Activated CD4-positive, alpha-beta T cell treated with anti-CD3 and anti-CD28 coated beads, Interleukin-2, Interleukin-6, amounts not matched to agents 100 ng/mL and 50 ng/mL, durations not matched to agents 16 hours and 8 hours (primary cell): ENCODE measurements at regions not wholly inside any gene's neighbourhood (a gene's known extent, or its start where the extent isn't known, plus 50 kb on each side); places are given as distances from the start of the nearest gene placed in this dataset.

Experiments used
- DNase-seq: peaks from one replicate; pipeline ENCODE4 v3.0.0-alpha.2; 2020

DNA sequence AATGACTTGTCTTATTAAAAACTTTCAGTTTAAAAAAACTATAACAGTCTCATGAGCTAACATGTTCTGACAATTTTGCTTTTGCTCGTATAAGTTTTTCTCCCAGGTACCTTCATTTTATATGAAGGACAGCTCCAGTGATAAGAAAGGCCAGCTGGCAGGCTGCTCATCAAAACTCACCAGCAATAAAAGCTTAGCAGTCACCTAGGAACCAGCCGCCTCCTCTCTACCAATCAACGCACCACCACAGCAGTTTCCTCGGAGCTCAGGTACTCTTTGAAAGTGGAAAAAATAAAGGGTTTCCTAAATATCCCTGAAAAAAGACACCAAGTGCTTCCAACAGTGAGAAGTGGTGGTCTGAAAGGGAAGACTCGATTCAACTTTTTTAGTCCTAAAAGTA lies 100.9 kb upstream of the CCDC150 start:
- DNase-seq = no peak

DNA sequence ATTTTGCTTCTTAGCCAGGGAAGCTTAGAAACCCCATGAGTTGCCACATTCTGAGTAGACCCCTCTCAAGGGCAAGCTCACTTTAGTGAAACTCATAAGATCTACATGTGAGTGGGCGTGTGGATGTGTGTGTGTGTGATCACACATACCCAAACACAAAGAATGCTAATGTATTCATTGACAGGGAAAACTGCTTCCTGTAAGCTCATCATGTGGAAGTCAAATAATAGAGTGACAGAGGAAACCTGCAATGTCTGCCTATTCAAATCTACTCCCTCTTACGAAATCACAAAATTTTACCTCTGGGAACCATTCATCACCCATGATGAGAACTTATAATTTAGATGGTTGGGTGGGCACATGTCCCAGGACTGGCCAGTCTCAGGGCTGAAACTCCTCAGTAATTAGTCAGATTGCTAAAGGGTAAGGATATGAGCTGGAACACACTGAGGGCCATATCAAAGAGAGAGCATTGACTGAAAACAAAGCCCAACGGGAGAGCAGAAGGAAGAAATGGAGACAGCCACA lies 94.5 kb upstream of the CCDC150 start:
- DNase-seq = no peak

DNA sequence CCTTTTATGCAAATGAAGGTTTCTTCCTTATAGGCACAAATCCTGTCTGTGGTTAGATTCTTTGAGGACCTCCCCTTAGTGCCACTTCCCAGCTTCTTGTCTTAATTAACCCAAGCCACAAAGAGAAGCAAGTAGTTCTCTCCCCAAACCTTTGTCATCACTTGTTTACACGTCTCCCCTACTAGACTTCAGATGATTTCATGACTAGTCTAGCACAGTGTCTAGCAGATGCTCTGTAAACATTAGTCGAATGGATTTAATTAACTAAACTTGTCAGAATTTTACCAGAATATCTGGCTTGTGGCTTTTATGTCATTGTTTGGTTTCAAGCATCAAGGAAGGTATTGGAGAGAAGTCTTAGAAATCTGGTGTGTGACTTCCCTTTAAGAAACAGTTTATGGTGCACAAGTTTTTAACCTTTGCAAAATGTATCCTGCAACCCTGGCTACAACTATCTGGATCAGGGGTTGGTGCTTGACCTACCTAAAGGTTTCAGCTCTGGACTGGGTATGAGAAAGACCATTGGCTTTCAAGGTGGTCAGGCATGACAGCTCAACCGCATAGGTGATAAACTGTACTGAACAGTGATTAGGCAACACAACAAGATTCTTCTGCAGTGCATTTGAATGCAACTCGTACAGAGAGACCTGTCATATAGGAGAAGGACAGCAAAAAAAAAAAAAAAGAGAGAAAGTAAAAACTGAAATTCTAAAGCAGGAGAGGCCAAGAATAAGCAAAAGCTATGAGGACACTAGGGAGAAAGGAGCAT lies 93.2 kb upstream of the CCDC150 start:
- DNase-seq = no peak

DNA sequence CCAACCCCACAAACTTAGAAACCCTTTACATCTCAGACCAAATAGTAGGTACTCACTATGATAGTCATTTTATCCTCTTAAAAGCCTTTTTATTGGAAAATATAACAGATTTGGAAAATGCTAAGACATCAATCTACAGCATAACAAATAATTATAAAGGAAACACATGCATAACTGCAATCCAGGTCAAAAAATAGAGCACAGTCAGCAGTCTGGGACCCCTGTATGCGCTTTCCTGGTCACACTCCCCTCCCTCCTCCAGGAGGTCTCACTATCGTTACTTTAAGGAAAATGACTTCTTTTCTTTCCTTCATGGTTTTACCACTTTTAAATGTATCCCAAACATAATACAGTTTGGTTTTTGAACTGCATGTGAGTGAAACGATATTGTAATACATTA lies 90.5 kb upstream of the CCDC150 start:
- DNase-seq = no peak

DNA sequence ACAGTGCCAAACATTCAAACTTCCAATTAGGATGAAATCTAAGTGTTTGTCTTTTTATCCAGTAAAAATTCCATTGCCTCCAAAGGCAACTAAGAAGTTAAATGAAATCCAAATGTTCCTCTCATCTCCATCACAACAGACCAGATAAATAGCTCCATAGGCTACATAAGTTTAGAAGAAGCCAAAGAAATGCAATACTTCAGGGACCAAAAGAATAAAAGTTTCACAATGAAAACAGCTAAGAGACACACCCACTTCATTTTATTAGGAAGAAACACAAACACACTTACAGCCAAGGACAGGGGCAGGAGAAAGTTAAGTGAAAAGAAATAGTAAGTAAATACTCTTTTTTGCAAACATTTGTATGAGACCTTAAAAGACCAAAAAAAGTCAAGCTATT lies 88.5 kb upstream of the CCDC150 start:
- no peak for DNase-seq

DNA sequence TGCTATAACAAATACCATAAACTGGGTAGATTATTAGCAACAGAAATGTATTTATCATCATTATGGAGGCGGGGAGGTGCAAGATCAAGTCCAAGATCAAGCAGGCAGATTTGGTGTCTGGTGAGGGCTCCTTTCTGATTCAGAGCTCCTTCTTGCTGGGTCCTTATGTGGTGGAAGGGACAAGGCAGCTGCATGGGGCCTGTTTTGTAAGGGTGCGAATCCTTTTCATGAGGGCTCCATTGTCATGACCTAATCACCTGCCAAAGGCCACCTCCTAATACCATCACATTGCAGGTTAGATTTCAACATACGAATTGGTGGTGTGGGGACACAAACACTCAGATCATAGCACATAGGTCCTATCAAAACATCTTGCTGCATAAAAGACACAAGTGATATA lies 84.4 kb upstream of the CCDC150 start:
- DNase-seq = no peak

DNA sequence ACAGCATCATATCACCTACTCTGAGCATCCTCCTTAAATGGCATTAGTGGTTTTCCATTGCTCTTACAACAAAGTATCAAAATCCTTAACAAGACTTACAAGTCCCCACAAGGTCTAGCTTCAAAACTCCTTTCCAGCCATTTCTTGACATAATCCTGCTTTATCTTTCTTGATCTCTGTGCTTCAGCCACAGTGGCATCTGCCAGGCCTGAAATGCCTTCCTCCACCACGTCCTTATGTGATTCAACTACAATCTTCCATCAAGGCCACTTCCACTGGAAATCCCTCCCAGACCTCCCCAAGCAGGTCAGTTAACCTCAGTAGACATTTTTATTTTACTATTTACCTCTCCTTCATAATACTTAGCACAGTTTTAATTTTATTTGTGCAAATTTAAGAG lies 83.8 kb upstream of the CCDC150 start:
- DNase-seq = no peak

DNA sequence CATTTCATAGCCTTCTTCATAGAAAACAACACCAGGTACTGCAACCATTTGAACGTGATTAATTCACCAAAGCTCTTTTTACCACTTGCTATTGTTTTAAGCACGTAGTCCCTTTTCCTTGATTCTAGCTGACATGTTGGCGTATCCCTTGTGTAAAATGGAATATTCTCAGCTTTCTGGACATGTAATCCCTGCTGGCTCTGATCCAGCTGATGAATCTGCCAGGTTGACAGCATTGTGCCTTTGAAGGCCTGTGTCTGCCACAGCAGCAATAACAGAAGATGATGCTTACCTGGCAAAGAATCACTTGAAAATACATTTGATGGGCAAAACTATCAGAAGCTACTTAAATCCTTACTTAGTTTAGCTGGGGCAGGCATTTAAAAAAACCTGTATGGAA lies 81.0 kb upstream of the CCDC150 start:
- no peak for DNase-seq

DNA sequence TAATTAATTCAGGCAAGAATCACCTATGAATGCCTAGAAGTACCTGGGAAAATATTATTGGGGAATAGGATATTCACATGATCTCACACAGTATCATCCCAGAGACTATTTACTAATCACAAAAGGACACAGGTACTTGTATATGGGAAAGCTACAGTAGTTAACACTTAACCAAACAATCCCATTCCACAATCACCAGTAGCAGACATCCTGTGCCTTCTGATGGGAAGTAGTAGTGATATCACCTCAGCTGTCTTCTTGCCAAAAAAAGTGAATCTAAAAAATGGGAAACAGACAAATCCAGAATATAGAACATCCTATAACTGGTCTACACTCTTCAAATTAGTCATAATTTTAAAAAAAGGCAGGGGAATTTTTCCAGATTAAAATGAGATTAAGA lies 75.6 kb upstream of the CCDC150 start:
- DNase-seq = no peak

DNA sequence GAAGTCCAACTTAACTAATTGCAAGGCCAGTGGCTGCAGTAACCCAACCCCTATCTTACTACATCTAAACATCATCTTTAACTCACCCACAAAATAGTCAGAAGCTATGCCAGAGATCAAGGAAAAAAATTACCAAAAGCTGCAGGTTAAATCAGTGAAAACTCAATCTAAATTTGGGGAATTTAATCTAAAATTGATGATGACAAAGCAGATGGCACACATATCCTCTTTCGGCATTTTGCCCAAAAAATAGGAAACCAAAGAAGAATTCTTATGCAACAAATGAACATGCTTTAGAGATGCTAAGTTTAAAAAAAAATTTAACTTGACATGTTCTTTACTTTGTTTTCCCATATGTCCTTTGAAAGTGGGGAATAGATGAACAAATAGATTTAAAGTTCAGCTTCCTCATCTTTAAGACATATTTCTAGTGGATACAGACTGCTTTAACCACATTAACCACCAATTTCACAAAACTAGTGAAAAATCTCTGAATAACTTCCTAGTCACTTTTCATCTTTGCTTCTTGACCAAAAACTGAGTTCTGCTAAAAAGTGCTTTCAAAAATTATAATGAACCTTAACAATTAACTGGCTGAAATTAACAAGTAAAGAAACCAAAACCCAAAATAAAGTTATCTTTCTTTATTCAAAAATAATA lies 74.3 kb upstream of the CCDC150 start:
- DNase-seq = no peak

DNA sequence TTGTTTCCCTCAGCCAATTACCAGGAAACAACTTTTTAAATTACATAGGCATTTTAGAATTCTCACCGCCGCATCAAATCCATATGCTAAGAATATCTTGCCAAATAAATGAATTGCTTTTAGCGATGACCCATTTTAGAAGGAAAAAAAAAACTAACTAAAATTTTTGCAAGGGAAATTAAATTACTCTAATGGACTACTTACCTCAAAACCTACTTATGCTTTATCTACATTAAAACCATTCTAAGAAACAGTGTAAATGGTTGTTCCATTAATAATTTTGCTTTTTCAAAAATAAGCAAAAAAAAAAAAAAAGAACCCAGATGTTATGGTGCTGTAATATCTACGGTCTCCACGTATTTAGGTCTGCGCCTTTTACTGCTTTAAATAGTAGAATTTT lies 73.5 kb upstream of the CCDC150 start:
- DNase-seq = no peak

DNA sequence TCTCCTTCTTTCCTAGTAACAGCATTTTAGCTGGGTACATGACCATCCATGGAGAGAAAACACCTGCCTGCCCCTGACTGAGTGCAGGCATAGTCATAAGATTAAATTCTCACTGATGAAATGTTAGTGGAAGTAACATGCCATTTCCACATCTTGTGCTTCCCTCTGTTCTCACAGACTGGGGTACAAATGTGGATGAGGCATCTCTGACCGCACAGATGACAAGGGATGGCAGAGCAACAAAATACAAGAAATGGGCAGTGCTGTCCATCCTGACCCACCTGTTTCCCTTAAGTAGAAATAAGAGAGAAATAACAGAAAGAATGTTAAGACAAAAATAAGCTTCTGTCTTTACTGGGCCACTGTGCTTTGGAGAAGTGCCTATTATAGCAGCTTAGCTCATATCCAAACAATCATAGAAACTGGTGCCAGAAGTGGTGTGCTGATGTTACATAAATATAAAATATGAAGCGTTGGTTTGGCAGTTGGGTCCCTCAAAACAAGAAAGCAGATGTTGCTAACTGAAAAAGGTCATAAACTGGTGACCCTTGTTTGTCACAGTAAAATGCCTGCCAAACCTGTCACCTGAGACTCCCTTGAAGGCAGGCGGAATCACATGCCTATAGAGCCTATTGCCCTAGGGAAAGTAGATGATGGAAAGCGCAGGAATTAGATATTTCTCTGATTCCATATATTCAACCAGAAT lies 72.4 kb upstream of the CCDC150 start:
- DNase-seq = no peak

DNA sequence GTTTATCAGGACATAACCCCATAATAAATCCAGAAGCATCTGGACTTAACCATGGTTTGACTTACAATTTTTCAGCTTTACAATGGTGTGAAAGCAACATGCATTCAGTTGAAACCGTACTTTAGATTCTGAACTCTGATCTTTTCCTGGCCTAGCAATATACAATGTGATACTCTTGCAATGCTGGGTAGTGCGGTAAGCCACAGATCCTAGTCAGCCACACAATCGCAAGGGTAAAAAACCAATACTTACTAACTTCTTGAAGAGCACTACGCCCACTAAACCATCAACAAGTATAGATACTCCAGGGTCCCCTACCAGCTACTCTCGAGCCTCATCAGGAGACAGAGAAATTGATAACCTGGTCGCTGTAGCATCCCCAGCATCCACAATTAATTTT lies 71.0 kb upstream of the CCDC150 start:
- no peak for DNase-seq

DNA sequence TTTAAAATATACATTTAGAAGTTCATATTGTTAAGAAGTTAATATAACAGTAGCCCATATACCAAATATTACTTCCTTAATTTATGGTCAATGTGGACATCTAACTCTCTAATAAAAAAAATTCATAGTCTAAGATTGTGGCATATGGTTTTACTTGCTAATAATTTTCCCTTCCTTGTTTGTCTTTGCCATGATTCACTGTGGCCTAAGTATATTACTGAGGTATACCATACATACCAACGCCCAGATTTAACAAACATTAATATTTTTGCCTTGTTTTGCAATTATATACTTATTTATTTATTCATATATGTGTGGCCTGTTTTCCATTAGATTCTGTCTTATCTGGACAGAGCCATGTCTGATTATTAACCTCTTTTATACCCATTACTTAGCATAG lies 54.6 kb upstream of the CCDC150 start:
- DNase-seq = no peak

DNA sequence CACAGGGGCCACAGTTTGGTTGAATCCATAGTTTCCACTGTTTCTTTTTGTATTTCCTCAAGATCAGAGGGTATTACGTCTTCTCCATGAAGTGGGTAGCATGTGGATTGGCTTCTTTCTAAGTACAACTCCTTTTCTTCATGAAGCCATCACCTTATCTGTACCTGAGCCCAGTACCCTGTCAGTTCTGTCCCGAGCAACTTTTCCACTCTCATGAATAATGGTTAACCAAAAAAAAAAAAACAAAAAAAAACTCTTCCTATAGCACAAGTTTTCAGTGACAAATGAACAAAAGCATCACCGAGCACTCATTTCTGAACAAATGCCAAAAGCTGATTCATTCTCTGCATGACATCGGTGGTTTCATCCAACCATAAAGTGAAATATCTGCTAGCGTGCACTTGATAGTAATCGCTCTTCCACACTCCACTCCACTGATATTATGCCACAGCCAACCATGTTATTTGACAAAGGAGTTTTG lies 53.0 kb upstream of the CCDC150 start:
- DNase-seq = peak; percentile 51

DNA sequence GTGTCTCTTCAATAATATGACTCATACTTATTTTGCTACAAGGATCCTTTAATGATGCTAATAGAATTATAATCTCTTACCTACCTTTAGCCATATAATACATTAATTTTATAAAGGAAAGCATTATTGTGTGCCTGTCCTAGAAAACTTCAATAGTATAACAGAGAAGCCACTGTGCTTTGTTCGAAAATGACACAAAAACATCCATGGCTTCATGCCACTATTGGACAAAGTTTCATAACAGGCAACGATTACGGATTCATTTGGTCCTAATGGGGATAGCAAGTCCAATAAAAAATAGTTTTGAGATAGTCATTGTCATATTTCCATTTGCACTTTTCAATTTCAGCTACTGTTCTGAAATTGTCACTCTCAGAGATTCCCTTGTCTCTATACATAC lies 52.5 kb upstream of the CCDC150 start:
- no peak for DNase-seq

DNA sequence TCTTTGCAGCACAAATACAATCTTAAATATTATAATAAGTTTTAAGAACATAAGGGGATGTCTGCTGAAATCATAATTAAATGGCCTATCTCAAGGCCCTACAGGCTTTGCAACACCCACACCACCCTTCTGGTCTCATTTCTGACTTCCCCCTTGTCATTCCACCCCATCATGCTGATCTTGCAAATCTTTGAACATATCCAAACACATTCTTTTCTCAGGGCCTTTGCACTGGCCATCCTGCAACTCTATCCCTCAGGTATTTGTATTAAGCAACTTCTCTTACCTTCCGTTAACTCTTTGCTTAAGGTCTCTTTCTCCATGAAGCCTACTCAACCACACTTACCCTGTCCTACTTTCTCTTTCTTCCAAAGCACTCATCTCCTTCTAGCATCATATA lies 51.8 kb upstream of the CCDC150 start:
- no peak for DNase-seq

DNA sequence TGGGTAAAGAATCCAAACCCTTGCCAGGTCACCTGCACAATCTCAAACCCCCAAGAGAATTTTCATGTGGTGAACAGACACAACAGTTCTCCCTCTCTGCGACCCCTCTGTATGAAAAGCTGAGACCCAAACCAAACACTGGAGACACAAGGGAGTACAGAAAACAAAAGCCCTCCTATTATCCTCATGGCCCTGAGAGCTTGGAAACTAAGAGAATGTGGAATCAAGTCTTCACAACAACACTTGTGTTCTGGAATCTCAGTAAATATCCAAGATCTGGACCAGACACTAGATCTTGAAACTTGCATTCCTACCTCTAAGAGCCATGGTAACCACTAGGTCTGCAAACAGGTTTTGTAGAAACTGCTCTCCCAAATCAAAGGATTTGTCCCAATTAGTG lies 50.1 kb upstream of the CCDC150 start:
- no peak for DNase-seq
